NCI-H226 (cell line): ENCODE measurements at regions not wholly inside any gene's neighbourhood (a gene's known extent, or its start where the extent isn't known, plus 50 kb on each side); places are given as distances from the start of the nearest gene placed in this dataset.
"Not testable (repeated sequence)": the region's sequence is repeated elsewhere in the genome, so short reads cannot be mapped to it uniquely, and the experiment has no call there.

Experiments
- DNase-seq: peaks from one replicate; pipeline ENCODE4 v3.0.0-alpha.2; 2015

DNA sequence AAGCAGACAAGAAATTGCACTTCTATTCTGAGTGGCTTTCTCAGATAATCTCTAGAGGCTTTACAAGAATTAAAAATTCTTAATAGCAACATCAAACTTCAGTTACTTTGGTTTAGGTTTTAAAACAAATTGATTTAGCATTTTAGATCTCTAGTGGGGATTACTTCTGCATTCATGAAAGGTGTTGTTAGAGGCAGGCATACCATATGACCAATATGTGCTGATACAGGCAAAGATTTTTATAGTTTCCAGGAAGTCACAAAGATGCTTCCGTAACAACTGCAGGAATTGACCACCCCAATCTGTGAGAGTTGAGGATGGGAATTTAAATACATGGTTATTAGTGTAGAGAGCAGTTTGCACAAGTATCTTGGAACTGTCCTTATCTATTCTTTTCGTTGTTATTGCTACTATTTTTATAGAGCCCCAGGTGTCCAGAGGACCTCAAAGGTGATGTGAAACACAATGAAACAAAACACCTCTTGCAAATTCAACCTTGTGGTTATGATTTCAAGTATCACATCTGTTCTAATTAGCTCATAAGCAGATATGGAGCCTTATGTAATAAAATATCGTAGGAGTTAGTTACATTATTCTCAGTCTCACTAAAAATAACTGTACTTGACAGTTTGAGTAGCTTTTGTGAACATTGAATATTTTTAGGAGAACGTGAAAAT lies 512.7 kb upstream of the ADGRL4 start:
- DNase-seq, result no peak

- no peak for DNase-seq
Measured at GRCh38 chr1:79517470-79518224, 511.1 kb upstream of the ADGRL4 start.

GRCh38 chr1:79507770-79508169 lies 501.2 kb upstream of the ADGRL4 start:
- no peak for DNase-seq

GRCh38 chr1:79501153-79501552 lies 494.6 kb upstream of the ADGRL4 start:
- peak; percentile 63 for DNase-seq

DNA sequence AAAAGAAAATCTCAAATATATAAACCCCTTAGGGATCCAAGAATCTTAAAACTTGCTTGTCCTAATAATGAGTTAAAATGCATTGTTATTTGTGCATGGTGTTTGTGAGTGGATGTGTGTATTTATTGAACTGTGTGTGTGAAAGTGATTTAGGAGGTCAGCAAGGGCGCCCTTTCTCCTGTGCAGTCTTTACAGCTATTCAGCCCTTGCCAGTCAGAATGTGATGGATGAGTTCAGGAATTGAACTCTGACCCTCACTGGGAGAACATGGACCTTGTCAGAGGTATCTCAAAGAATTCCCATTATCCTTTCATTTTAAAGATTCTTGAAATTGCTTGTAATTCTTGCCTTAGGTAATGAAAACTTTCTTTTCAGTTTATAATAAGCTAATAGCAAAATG lies 493.0 kb upstream of the ADGRL4 start:
- peak; percentile 21 for DNase-seq

DNA sequence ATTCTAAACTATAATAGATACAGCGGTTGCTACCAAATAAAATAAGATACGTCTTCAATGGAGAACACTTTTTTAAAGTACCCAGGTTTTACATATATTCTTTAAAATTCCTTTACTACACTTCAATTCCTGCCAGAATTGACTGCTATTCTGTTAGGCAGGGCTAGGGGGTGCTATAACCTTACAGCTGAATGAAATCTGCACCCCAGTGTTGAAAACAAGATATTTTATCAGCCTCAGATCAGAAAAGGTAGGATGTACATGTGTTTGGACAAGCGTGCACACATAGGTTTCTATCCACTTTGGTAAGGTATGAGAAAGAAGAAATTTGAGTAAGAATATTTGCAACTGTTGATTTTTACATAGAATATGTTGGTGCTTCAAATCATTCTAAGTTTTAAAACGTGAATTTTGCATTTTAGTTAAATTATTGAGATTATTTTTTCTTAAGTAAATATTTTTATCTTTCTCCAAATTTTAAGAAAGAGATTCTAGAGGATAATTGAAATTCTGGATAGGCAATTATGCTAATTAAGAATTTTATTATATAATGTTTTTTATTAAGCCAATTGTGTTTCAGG lies 490.8 kb upstream of the ADGRL4 start:
- peak; percentile 5 for DNase-seq

GRCh38 chr1:79496129-79496528 lies 489.6 kb upstream of the ADGRL4 start:
- no peak for DNase-seq

- DNase-seq, result not testable (repeated sequence)
Measured at GRCh38 chr1:79493702-79494101, 487.2 kb upstream of the ADGRL4 start.

GRCh38 chr1:79488572-79489121 lies 482.1 kb upstream of the ADGRL4 start:
- not testable (repeated sequence) for DNase-seq

- no peak for DNase-seq
Measured at GRCh38 chr1:79478728-79479373, 472.3 kb upstream of the ADGRL4 start.

DNA sequence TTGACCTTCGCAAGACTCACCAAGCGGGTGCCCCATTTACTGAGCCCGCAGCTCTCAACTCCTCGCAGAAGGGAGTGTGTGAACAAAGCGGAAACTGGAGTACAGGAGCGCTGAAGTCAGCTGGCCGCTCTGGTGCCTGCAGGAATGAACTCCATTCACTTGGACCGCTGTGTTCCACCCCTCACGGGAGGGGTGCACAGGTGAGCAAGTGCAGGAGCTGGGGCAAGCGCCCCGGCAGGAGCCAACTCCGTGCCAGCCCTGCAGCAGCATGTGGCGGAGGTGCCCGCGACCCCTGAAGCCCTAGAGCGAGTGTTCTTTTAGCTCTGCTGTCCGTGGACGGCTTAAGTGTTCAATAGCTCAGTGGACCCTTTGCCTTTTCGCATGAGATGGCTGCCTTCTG lies 471.6 kb upstream of the ADGRL4 start:
- no peak for DNase-seq

DNA sequence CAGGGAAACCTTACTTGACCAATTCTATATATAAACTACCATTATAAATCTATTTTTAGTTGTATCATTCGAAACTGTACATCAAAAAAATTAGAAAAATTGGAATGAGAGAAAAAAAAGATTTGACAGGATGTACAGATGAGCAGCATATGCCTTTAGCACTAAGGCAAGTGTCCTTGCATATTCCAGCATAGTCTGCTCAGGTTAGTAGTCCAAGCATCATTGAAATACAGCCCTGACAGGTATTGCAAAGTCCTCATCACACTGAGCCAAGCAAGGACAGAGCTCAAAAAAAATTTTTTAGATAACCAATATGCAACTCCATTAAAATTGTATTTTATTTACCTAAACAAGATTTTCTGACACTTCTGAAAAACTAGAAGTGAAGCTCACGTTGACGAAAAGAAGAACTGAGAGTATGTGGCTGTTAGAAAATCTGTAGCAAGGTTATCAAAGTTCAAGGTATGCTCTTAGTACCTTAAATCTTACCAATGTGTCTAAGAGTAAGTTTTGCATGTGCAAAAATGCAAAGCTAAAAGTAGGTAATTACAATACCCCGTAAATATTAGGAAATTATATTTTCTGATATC lies 465.6 kb upstream of the ADGRL4 start:
- DNase-seq, result no peak

DNA sequence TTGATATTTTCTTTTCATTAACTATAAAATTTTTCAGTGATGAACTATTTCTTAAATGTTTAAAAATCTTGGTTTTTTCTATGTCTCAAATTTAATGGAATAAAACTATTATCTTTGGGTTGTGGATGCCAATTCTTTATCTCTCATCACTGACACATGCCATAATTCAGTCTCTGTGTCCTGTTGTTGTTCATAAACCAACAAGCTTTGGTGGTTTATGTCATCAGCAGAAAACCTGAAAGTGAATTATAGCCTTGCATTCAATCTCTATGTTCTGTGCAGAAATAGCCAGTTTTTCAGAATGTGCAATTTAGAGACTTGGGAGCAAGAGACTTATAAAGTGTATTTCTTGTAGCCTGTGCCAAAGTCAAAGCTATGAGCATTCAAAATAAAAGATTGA lies 462.6 kb upstream of the ADGRL4 start:
- no peak for DNase-seq

DNA sequence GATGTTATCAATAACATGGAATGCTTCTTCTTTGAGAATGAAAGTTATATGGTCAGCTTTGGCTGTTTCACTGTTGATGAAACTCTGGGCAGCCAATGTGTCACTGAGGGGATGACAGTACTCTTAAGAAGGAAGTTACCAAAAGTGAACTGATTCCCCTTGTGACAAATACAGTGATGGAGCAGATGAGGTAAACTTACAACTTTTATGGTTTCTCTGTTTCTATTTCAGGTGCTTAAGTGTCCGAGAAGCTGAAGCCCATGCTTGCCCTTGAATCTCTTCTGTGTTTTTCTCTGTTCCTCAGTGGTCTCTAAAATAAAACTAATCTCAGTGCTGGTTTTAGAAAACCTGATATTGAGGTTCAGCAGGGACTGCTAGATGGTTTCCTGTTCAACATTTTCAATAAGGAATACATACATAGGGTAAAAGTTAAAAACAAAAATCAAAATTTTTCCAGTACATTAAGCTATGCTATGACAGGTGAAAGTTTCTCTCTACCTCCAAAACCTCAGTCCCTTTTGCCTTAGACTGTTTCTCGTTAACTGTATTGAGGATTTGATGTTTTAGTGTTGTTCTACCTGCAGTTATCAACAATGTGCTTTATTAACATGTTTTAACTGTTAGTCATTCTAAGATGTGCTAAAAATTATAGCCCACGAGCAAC lies 454.4 kb upstream of the ADGRL4 start:
- DNase-seq, result no peak

DNA sequence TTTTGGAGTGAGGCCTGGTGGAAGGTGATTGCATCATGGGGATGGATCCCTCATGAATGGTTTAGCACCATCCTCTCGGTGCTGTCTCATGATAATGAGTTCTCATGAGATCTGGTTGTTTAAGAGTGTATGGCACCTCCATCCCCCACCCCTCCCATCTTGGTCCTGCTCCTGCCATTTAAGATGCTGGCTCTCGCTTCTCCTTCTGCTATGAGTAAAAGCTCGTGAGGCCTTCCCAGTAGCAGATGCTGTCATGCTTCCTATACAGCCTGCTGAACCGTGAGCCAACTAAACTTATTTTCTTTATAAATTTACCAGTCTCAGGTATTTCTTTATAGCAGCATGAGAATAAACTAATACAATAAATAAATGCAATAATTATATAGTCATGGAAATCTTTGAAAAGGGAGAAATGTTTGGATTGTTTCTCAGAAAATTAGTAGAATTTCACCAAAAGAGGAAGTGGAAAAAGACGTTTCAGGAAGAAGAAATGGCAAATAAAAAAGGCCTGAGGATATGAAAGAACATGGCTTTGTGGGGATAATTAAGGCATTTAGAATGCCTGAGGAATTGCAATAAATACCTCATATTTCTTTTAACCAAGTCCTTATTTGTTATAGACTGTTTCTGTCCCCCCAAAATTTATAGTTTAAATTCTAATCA lies 451.2 kb upstream of the ADGRL4 start:
- DNase-seq, result no peak

- no peak for DNase-seq
Measured at GRCh38 chr1:79448426-79448825, 441.9 kb upstream of the ADGRL4 start.

DNA sequence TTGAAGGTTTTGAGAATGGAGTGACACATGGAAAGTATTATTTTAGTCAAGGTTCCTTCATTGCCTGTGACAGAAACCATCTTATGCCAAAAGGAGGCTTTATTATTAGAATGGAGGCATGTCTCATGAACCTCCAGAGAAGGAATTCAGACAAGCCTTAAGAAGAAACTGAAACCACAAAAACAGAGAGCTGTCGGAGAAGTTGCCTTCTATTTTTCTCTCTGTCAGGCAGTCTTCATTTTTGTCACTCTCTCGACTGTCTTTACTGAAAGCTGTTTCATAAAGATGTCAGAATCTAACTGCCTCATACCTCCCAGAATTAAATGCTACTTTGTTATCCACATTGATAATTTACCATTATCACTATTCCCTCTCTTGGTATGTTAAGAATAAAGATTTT lies 434.7 kb upstream of the ADGRL4 start:
- no peak for DNase-seq

GRCh38 chr1:79437540-79437939 lies 431.0 kb upstream of the ADGRL4 start:
- DNase-seq, result no peak

DNA sequence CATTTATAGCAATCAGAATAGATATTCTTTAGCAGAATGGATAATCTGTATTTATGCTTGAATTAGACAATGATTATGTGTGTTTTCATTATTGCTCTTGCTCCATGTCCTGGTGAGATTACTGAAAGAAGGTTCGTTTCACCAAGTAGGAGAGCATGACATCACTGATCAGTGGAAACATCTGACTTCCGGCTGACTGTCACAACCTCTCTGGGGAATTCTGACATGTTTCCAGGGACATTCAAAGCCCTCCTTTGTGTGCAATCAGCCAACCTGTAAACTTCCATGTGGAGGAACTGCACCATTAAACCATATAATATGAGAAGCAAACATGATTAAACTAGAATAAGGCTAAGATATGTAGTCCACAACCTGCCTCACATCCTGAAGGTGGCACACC lies 424.8 kb upstream of the ADGRL4 start:
- DNase-seq, result no peak

- no peak for DNase-seq
Measured at GRCh38 chr1:79430437-79430836, 423.9 kb upstream of the ADGRL4 start.

DNA sequence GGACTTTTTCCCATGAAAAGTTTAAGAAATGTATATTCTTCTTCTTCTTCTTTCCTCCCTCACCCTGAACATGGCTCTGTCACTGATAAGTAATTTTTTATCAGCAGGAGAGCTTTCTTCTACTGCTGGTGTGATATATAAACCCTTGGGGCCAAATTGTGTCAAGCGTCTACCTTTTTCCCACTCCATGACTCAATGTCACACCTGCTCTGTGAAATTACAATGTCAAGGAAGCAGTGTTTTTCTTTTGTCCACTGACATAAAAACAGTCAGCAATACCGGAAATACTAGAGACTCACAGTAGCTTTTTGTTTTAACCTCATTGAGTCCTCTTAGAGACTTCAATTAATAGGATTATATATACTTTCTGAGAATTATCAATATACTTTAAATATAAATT lies 416.2 kb upstream of the ADGRL4 start:
- no peak for DNase-seq

- no peak for DNase-seq
Measured at GRCh38 chr1:79398501-79398900, 392.0 kb upstream of the ADGRL4 start.
